Upper lobe of right lung (tissue), 1 donor: ENCODE measurements at regions not wholly inside any gene's neighbourhood (a gene's known extent, or its start where the extent isn't known, plus 50 kb on each side); places are given as distances from the start of the nearest gene placed in this dataset.

Experiments
- ATAC-seq: fragments of 200-7000 bp; cut with Tn5 transposase; one replicate; pipeline ENCODE4 v1.9.1; 2020; ENCODE audit warnings: mild to moderate bottlenecking, moderate library complexity
- DNase-seq: peaks from one replicate; pipeline ENCODE4 v3.0.0-alpha.2; 2020
- H3K27ac ChIP-seq: fragments of 200-600 bp; one replicate; pipeline ENCODE4 v1.8.0; 2022
- H3K27me3 ChIP-seq: fragments of 200-600 bp; one replicate; pipeline ENCODE4 v1.8.0; 2022; ENCODE audit warnings: mild to moderate bottlenecking
- H3K36me3 ChIP-seq: fragments of 200-600 bp; one replicate; pipeline ENCODE4 v1.8.0; 2022
- H3K4me1 ChIP-seq: fragments of 200-600 bp; one replicate; pipeline ENCODE4 v1.8.0; 2022
- H3K4me3 ChIP-seq: fragments of 200-600 bp; one replicate; pipeline ENCODE4 v1.8.0; 2022; ENCODE audit warnings: mild to moderate bottlenecking
- H3K9me3 ChIP-seq: fragments of 200-600 bp; one replicate; pipeline ENCODE4 v1.8.0; 2022
- intact Hi-C: fragments of 100-400 bp; cut with DNase I; formaldehyde crosslinking; loops from one replicate; pipeline ENCODE4 v1.11.0; 2022
- TF ChIP-seq, protein P1 (sequence below): fragments of 200-600 bp; IDR thresholded peaks from one replicate; pipeline ENCODE4 v1.8.0; 2022; ENCODE audit warnings: antibody characterized with exemption
- donor health status: DM: no; HTN: yes; CAD: no; lungs with severe emphysema.

DNA sequence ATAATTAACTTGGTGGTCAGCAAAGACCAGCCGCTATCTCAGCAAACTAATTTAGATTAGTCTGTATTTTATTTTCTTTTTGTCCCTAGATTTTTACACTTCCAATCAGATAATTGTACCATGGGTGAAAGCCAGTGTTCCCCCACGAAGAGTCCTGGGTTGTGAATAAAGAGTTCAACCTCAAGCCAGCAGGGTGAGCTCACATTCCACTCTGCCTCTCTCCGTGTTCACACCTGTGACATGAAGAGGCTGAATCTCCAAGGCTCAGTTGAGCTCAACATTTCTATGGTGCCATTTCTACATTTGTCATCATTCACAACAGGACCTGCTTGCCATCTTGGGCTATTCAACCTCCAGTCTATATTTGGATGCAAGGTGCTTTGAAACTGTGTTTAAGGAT, 771.5 kb downstream of the GALR1 start:
- ATAC-seq (peak; percentile 43), DNase-seq (no peak)
- intact Hi-C loops = no loop called here
- no peak overlapping the region for H3K27ac ChIP-seq
- H3K4me3 ChIP-seq = no peak overlapping the region
- no peaks in the 10 kb centered on the region for H3K36me3 ChIP-seq
- peaks cover 5% of the 10 kb centered on the region for H3K27me3 ChIP-seq
- H3K9me3 ChIP-seq = no peaks in the 10 kb centered on the region
- H3K4me1 ChIP-seq = no peaks in the 10 kb centered on the region
- TF ChIP-seq, protein P1, sequence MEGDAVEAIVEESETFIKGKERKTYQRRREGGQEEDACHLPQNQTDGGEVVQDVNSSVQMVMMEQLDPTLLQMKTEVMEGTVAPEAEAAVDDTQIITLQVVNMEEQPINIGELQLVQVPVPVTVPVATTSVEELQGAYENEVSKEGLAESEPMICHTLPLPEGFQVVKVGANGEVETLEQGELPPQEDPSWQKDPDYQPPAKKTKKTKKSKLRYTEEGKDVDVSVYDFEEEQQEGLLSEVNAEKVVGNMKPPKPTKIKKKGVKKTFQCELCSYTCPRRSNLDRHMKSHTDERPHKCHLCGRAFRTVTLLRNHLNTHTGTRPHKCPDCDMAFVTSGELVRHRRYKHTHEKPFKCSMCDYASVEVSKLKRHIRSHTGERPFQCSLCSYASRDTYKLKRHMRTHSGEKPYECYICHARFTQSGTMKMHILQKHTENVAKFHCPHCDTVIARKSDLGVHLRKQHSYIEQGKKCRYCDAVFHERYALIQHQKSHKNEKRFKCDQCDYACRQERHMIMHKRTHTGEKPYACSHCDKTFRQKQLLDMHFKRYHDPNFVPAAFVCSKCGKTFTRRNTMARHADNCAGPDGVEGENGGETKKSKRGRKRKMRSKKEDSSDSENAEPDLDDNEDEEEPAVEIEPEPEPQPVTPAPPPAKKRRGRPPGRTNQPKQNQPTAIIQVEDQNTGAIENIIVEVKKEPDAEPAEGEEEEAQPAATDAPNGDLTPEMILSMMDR = peak; percentile 20

DNA sequence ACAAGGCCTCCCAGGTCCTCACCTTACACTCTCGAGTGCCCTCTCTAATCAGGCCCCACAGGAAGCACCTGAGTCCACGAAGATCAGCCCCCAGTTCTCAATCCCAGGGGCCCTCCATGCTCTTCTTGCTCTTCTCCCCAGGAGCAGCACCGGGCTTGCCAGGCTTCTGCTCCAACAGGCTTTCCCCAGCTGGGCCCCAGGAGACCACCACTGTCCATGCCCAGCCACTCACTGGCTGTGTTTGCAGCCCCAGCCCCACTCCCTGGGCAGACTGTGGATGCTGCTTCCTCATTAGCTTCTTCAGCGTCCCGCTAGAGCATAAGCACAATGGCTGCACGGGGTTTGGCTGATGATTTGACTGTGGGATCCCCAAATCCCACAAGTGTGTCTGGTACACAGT, 781.9 kb downstream of the GALR1 start:
- Histone ChIP-seq H3K27ac (no peak overlapping the region), H3K4me3 (no peak overlapping the region), H3K9me3 (no peaks in the 10 kb centered on the region), H3K27me3 (no peaks in the 10 kb centered on the region), H3K4me1 (no peaks in the 10 kb centered on the region), H3K36me3 (no peaks in the 10 kb centered on the region)
- TF ChIP-seq, protein P1 = no peak
- intact Hi-C loops = no loop called here
- no peak for DNase-seq
- peak; percentile 17 for ATAC-seq

DNA sequence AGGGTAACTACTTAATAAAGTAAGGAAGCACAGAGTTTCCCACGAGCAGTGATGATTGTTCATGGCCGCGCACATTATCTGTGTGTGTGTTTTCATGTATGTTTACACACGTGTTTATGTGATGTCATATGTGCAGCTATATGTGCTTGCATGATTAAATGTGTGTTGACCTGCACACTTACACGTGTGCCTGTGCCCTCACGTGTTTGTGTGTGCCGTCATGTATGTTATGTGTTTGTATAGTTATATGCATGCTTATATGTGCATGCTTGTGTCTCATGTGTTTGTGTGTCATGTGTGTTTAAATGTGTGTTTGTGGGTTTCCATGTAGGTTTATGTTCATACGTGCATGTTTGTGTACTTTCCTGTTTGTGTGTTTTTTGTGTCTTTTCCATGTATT, 782.3 kb downstream of the GALR1 start:
- TF ChIP-seq, protein P1 = no peak
- Histone ChIP-seq H3K36me3 (no peaks in the 10 kb centered on the region), H3K9me3 (no peaks in the 10 kb centered on the region), H3K27me3 (no peaks in the 10 kb centered on the region), H3K27ac (no peak overlapping the region), H3K4me1 (no peaks in the 10 kb centered on the region), H3K4me3 (no peak overlapping the region)
- intact Hi-C loops = no loop called here
- DNase-seq (no peak), ATAC-seq (no peak)

DNA sequence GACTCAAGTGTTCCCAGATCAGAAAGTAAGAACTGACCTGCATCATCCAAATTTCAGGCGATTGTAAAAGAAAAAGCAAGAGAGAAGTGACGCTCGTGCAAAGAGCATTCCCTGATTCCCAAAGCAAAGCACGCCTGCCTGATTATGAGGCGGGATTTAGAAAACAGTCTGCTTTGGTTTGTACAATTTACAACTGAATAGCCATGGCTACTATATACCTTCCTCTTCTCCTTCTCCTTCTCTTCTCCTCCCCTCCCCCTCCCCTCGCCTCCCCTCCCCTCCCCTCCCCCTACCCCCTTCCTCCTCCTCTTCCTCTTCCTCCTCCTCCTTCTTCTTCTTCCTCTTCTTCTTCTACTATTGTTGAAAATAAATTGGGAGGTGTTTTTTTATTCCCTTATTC, 782.9 kb downstream of the GALR1 start:
- no peaks in the 10 kb centered on the region for H3K9me3 ChIP-seq
- ATAC-seq = no peak
- DNase-seq = no peak
- no peaks in the 10 kb centered on the region for H3K27me3 ChIP-seq
- H3K36me3 ChIP-seq = no peaks in the 10 kb centered on the region
- no peak overlapping the region for H3K27ac ChIP-seq
- intact Hi-C loops = no loop called here
- H3K4me1 ChIP-seq = no peaks in the 10 kb centered on the region
- TF ChIP-seq, protein P1 = no peak
- H3K4me3 ChIP-seq = no peak overlapping the region

DNA sequence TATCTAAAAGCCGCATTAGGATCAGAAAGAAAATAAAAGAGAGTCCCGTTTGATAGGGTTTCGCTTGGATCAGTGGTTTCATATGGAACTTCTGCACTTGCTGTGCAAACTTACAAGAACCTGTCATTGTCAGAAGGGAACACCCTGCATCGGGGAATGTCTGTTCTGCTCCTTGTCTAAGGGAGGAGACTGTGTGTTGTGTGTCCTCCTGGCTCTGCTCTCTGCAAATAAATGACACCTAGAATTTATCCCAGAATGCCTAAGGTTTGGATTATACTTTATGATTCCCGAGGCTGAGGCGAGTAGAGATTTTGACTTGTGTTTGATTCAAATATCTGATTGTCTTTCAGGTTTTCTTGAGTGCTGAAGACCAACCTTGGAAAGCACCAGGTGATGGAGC, 785.1 kb downstream of the GALR1 start:
- no peaks in the 10 kb centered on the region for H3K4me1 ChIP-seq
- ATAC-seq (no peak), DNase-seq (no peak)
- H3K27me3 ChIP-seq = no peaks in the 10 kb centered on the region
- TF ChIP-seq, protein P1 = no peak
- no peaks in the 10 kb centered on the region for H3K9me3 ChIP-seq
- H3K27ac ChIP-seq = no peak overlapping the region
- no peaks in the 10 kb centered on the region for H3K36me3 ChIP-seq
- H3K4me3 ChIP-seq = no peak overlapping the region
- intact Hi-C loops = no loop called here

DNA sequence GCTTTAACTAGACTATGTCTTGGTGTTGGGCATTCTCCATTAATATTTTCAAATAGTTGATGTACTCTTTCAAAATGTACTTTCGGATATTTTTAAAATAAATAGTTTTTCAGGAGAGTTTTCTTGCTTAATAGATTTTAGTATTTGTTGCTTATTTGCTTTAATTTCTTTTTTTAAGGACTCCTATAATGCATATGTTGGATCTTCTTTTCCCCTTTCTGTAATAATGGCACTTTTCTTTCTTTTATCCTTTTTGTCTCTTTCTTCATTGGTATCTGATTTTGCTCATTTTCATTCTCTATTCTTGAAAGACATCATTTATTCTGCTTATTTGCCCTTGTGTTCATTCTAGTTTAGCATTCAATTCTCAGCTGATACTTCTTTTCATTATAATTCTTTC, 791.6 kb downstream of the GALR1 start:
- intact Hi-C loops = no loop called here
- Histone ChIP-seq H3K4me3 (no peak overlapping the region), H3K36me3 (no peaks in the 10 kb centered on the region), H3K27me3 (no peaks in the 10 kb centered on the region), H3K9me3 (peaks cover 3% of the 10 kb centered on the region), H3K4me1 (no peaks in the 10 kb centered on the region), H3K27ac (no peak overlapping the region)
- DNase-seq = no peak
- TF ChIP-seq, protein P1 = no peak
- no peak for ATAC-seq
